A673 (cell line): ENCODE measurements at regions not wholly inside any gene's neighbourhood (a gene's known extent, or its start where the extent isn't known, plus 50 kb on each side); places are given as distances from the start of the nearest gene placed in this dataset.

Experiments
- BruUV-seq: library from RNA; stranded (reverse); fragments of 400-500 nt; replicated peaks from 2 replicates; lab custom pipeline; 2021; lab: Mats Ljungman, UMichigan
- CTCF ChIA-PET: fragments of 300-600 bp; sonication (Branson Sonifier 250); formaldehyde crosslinking; loops from one replicate; lab custom pipeline; 2022; ENCODE audit warnings: antibody characterized with exemption; lab: Charles Lee
- POLR2A ChIA-PET: fragments of 300-600 bp; sonication (Branson Sonifier 250); formaldehyde crosslinking; loops from one replicate; lab custom pipeline; 2022; ENCODE audit warnings: antibody characterized with exemption; ENCODE audit not compliant: low non-redundant PET; lab: Charles Lee
- DNase-seq: peaks from one replicate; pipeline ENCODE4 v3.0.0-alpha.2; 2015; ENCODE audit warnings: low spot score
- H3K27ac ChIP-seq: fragments of 200-600 bp; sonication (generic); 2 replicates; pipeline ENCODE4 v1.5.1; 2016; ENCODE audit warnings: mixed run types, low read depth, mild to moderate bottlenecking, mixed read lengths, antibody characterized with exemption, low read length; ENCODE audit not compliant: poor library complexity, severe bottlenecking
- H3K27me3 ChIP-seq: fragments of 200-600 bp; sonication (generic); replicated peaks from 2 replicates; pipeline ENCODE4 v1.6.1; 2017; ENCODE audit warnings: mixed run types, low read depth, mild to moderate bottlenecking, mixed read lengths, antibody characterized with exemption, low read length; ENCODE audit not compliant: insufficient read depth, poor library complexity
- H3K36me3 ChIP-seq: fragments of 200-600 bp; sonication (generic); 2 replicates; pipeline ENCODE4 v1.6.1; 2016; ENCODE audit warnings: mixed run types, mild to moderate bottlenecking, mixed read lengths, antibody characterized with exemption, low read length; ENCODE audit not compliant: insufficient read depth, poor library complexity, severe bottlenecking
- H3K4me1 ChIP-seq: fragments of 200-600 bp; sonication (generic); 2 replicates; pipeline ENCODE4 v1.6.1; 2017; ENCODE audit warnings: mixed run types, mild to moderate bottlenecking, mixed read lengths, antibody characterized with exemption, low read length; ENCODE audit not compliant: insufficient read depth, poor library complexity, severe bottlenecking
- H3K4me3 ChIP-seq: fragments of 200-600 bp; sonication (generic); 2 replicates; pipeline ENCODE4 v1.5.1; 2016; ENCODE audit warnings: low read depth, mixed run types, mild to moderate bottlenecking, mixed read lengths, low read length; ENCODE audit not compliant: poor library complexity, severe bottlenecking
- H3K9me3 ChIP-seq: fragments of 200-600 bp; sonication (generic); 2 replicates; pipeline ENCODE4 v1.6.1; 2016; ENCODE audit warnings: mixed run types, low read depth, mild to moderate bottlenecking, mixed read lengths, antibody characterized with exemption, low read length; ENCODE audit not compliant: poor library complexity, severe bottlenecking
- EZH2 ChIP-seq: fragments of 200-600 bp; sonication (generic); IDR thresholded peaks from 2 replicates; pipeline ENCODE4 v1.6.1; 2017; ENCODE audit warnings: borderline replicate concordance, low read depth, mild to moderate bottlenecking, mixed read lengths, antibody characterized with exemption, low read length; ENCODE audit not compliant: poor library complexity, severe bottlenecking
- intact Hi-C: fragments of 100-400 bp; cut with micrococcal nuclease; formaldehyde crosslinking; loops from one replicate; pipeline ENCODE4 v1.10.0; 2022; ENCODE audit not compliant: unreplicated experiment
- TF ChIP-seq, protein P1 (sequence below): fragments of 300-800, 200-600 bp; sonication (generic); conservative IDR thresholded peaks from 2 replicates; pipeline ENCODE4 v1.5.1; 2017; ENCODE audit warnings: low read depth, mild to moderate bottlenecking, antibody characterized with exemption, low read length, moderate library complexity, mixed read lengths

- TF ChIP-seq EZH2, result no peak
- TF ChIP-seq, protein P1, sequence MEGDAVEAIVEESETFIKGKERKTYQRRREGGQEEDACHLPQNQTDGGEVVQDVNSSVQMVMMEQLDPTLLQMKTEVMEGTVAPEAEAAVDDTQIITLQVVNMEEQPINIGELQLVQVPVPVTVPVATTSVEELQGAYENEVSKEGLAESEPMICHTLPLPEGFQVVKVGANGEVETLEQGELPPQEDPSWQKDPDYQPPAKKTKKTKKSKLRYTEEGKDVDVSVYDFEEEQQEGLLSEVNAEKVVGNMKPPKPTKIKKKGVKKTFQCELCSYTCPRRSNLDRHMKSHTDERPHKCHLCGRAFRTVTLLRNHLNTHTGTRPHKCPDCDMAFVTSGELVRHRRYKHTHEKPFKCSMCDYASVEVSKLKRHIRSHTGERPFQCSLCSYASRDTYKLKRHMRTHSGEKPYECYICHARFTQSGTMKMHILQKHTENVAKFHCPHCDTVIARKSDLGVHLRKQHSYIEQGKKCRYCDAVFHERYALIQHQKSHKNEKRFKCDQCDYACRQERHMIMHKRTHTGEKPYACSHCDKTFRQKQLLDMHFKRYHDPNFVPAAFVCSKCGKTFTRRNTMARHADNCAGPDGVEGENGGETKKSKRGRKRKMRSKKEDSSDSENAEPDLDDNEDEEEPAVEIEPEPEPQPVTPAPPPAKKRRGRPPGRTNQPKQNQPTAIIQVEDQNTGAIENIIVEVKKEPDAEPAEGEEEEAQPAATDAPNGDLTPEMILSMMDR, result no peak
- Histone ChIP-seq H3K9me3 (no peaks in the 10 kb centered on the region), H3K27me3 (no peaks in the 10 kb centered on the region), H3K4me1 (no peaks in the 10 kb centered on the region), H3K4me3 (no peak overlapping the region), H3K27ac (no peak overlapping the region), H3K36me3 (no peaks in the 10 kb centered on the region)
- CTCF ChIA-PET, result no interaction called here
- POLR2A ChIA-PET, result no interaction called here
- no peak for DNase-seq
- intact Hi-C loops, result no loop called here
- no TSS peak for BruUV-seq
Measured at GRCh38 chr9:16310278-16311110, 560.0 kb downstream of the BNC2 start.

- H3K27me3 ChIP-seq, result no peaks in the 10 kb centered on the region
- no peaks in the 10 kb centered on the region for H3K9me3 ChIP-seq
- H3K4me1 ChIP-seq, result no peaks in the 10 kb centered on the region
- H3K27ac ChIP-seq, result no peak overlapping the region
- BruUV-seq, result no TSS peak
- no peaks in the 10 kb centered on the region for H3K36me3 ChIP-seq
- TF ChIP-seq EZH2, result no peak
- TF ChIP-seq, protein P1, result no peak
- CTCF ChIA-PET, result no interaction called here
- POLR2A ChIA-PET, result no interaction called here
- DNase-seq, result no peak
- intact Hi-C loops, result no loop called here
- H3K4me3 ChIP-seq, result no peak overlapping the region
Measured at GRCh38 chr9:16312116-16312515, 558.4 kb downstream of the BNC2 start.

DNA sequence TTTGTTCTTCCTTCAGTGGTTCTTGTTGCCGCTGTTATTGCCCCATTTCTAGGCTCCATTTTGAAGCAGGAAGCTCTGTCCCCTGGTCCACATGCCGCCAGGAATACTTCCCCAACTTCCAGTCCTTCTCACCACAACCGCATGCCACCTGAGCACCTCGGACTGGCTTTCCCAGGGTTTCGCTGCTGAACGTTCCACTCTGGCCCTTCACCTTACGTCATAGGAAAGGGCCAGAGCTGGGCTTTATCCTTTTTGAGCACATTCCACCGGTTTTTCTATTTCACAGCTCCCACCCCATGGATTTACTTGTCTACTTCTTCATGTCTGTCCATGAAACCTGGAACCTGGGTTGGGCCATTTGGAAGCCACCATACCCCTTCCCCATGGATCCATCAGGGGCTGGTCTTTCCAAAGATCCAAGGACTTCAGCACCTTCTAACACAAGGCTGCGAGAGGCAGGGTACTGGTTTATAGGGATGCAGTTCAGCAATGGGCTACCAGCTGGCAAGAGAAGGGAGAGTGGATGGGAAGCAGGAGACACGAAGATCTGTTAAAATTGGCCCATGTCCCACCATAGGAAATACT, 557.4 kb downstream of the BNC2 start:
- TF ChIP-seq EZH2, result no peak
- TF ChIP-seq, protein P1, result no peak
- H3K4me1 ChIP-seq, result no peaks in the 10 kb centered on the region
- no peaks in the 10 kb centered on the region for H3K27me3 ChIP-seq
- H3K4me3 ChIP-seq, result no peak overlapping the region
- H3K36me3 ChIP-seq, result no peaks in the 10 kb centered on the region
- no TSS peak for BruUV-seq
- H3K27ac ChIP-seq, result no peak overlapping the region
- no peaks in the 10 kb centered on the region for H3K9me3 ChIP-seq
- no peak for DNase-seq
- POLR2A ChIA-PET, result no interaction called here
- CTCF ChIA-PET, result no interaction called here
- intact Hi-C loops, result no loop called here
